GM18526 (cell line): ENCODE measurements at regions not wholly inside any gene's neighbourhood (a gene's known extent, or its start where the extent isn't known, plus 50 kb on each side); places are given as distances from the start of the nearest gene placed in this dataset.

ENCODE experiments used
- POLR2A ChIP-seq: IDR thresholded peaks from 3 replicates; pipeline ENCODE4 v1.6.1; 2011; ENCODE audit not compliant: insufficient read length; ENCODE audit errors: extremely low read depth

- no peak for TF ChIP-seq POLR2A
These were observed 604.4 kb upstream of the NOX3 start for GRCh38 chr6:156060013-156060412.

DNA sequence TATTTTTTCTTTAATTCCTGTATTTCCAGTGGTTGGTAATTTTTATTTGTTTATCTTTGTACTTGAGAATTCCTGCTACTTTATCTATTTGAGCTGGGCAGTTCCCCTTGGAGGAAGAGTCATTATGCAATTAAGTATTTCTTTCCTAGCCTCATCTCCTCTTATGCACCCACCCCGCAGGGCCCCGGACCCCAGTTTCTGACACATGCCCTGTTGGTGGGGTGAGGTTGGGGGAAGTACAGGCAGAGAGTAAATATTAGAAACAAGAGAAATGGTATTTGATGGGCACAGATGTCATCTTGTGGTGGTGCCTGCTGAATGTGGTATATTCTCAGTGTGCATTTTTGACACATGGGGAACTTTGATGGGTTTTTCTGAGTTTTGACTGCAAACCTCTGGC lies 602.7 kb upstream of the NOX3 start:
- TF ChIP-seq POLR2A, result no peak

DNA sequence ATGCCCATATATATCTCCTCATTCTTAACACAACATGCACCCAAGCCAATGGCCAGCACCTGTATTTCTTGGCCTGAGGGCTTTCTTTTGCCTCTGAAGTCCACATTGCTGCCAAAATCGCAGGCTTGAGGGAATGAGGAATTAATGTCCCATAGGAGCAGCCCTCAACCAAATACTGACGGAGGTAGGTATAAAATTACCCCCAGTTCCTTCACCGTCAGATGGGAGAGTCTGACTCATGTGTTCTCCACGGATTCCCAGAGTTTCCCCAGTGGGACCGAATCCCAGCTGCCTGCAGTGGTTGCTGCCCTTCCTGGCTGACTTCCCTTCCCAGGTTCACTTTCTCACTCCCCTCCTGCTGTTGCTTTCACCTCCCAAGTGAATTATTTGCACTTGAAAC lies 602.2 kb upstream of the NOX3 start:
- no peak for TF ChIP-seq POLR2A

GRCh38 chr6:156056085-156056484 lies 600.4 kb upstream of the NOX3 start:
- TF ChIP-seq POLR2A, result no peak

- no peak for TF ChIP-seq POLR2A
These were observed 598.0 kb upstream of the NOX3 start for GRCh38 chr6:156053626-156054025.

DNA sequence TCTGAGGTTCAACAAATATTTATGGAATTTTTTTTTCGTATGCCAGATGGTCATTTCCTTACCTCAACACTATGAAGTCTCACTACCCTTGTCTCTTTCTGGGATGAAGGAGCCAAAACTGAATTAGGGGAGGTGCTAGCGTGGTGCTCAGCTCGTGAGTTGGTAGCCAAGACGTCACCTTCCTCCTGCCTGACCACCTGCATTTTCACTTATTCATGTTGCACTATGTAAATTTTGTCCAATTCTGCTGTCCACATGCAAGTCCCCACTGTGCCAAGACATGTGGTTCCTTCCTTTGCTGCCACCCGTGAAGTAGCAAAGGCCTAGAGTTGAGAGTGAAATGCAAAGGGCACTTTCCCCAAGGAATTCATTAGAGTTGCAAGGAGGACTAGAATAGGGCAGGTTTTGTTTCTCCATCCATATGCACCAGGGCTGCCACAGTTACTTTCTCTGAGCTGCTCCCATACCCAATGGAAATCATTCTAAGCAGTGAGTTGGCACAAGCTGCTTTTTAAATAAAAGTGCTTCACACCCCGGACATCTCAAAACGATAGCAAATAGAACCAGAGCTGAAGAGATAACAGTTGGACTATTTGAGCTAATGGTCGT lies 591.3 kb upstream of the NOX3 start:
- no peak for TF ChIP-seq POLR2A

DNA sequence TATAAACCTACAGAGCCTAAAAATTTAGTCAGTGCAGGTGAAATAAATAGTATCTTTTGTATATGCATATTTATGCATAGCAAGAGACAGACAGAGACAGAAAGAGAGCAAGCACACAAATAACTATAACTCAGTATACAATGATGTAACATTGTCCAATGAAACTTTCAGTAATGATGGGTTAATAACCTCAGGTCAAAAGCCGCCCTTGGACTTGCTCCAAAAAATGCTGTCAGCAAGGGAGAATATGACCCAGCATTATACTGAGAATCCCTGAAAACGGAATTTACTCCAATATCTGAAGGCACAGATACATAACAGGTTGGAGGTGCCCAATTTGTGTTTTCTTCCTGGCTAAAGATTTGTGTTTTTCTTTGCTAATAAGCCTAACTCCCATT lies 590.6 kb upstream of the NOX3 start:
- TF ChIP-seq POLR2A, result no peak

DNA sequence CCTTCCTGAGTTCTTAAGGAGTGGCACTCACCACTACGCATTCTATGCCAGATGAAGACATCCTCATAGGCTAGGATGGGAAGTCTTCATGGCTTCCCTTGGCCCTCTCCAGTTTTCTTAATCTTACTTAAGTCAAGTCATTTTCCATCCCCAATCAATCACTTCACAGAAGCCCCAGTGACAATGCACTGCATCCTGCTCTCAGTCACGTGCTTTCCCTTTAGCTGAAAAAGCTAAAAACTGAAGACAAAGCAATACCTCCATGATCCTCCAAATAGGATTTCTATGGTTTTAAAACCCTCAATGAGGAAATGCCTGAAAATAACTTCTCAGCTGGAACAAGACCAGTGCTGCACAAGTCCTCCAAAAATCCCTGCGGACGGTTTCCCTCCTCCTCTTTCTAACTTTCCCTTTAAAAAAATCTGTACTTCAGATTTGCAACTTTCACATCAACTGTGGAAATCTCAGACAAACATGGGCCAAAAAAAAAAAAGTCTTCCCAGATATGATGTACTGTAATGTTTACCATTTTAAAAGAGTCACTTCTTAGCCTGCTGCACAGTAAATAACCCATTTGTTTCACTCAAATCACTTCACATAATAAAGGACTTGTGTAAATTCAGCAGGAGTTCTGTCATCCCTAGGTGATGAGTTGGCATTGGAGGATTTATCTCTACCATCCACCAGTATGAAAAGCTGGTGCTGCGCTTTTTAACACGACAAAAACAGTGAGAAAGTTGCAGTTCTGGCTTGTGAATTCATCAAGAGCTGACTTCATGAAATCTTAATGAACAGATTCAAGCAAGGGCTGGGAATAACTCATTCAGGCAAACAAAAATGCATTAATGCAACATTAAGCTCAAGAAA lies 590.0 kb upstream of the NOX3 start:
- TF ChIP-seq POLR2A, result no peak

DNA sequence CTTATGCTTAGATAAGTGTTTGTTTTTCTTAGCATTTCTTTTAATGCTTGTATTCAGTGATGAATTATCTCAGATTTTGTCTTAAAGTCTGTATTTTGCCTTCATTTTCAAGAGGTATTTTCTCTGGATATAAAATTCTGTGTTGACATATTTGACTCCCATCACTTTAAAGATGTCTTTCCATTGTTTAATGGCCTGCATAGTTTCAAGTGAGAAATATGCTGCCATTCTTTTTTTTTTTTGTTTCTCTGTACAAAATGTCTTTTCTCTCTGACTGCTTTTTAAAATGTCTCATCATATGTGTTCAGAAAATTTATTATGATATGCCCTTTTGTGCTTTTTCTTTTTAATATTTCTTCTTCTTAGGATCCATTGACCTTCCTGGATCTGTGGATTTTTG lies 578.0 kb upstream of the NOX3 start:
- no peak for TF ChIP-seq POLR2A

- no peak for TF ChIP-seq POLR2A
These were observed 575.9 kb upstream of the NOX3 start for GRCh38 chr6:156031516-156031915.

DNA sequence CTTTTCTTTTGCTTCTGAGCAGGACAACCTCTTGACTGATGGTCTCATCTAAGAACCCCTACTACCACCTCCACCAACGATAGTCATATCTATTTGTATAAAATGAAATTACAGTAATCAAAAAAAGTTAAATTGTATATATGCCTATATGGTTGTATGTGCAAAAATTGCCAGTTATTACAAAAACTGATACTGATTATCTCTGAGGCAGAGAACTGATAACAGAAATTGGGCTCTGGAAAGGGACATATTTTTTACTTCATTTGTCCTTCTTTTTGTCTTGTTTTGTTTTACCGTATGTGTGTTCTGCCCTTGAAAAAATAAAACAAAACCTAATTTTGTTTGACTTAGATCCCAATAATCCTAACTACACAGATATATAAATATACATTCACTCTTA lies 574.4 kb upstream of the NOX3 start:
- no peak for TF ChIP-seq POLR2A

GRCh38 chr6:156029286-156029985 lies 573.8 kb upstream of the NOX3 start:
- TF ChIP-seq POLR2A, result no peak

DNA sequence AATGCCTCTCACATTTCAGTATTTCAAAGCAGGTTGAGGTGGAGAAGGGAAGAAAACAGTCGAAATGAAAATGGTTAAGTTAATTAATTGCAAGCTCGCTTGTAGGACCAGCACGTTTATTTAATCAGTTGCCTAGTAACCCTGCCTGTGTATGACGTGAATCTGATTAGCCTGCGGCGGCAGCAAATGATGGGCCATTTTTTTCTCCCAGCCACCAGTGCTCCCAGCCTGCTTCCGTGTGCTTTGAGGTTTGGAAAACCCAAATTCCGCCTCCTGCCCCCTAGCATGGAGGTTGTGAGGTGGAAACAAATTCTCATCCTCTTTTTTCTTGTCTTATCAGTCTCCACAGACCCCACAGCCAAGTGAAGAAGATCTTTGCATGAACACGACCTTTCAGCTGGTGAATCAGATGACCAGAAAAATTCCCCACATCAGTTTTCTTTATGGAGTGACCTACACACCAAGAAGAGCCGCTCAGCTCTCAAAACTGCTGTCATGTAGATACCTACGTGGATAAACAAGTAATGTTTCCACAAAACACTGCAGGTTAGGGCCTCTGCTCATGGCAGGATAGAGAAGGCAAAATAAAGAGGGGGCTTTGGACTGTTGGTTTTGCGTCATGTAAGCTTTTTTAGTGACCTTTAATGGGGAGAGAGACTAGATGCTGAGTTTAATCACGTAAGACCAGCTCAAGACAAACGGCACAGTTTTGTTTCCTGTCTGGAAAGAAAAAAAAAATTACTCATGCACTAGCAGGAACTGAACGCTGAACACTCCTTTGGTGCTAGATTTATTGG lies 572.9 kb upstream of the NOX3 start:
- TF ChIP-seq POLR2A, result no peak

GRCh38 chr6:156027248-156027626 lies 571.6 kb upstream of the NOX3 start:
- TF ChIP-seq POLR2A, result no peak

DNA sequence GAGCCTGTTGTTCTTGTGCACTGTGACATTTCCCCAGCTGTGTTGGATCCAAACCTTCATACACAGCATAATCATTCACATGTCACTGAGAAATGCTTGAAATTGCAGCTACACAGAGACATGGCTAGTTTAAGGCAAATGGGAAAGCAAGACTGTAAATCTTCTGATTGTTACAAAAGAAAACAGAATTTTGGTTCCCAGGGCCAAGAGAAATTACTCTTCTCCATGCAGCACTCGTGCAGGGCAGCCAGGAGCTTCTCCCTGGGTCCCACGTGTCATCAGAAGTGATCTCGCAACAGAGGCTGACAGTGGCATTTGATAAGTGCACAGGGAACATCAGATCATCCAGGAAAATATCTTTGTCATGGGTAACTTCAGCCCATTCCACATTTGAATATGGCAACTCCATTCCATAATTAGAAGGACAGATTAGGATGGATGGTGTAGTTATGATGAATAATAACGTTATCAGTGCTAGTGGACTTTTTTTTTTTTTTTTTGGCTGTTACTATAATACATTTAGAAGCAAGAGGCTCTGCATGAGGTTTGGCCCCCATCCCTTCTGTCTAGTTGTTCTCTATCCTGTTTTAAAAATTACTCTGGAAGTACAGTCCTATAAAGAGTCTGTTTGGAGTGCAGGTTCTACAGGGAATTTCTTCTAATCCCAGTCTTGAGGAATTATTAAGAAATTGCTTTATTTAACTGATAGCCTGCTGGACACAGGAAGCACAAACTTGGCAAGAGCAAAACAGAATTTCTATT lies 571.0 kb upstream of the NOX3 start:
- no peak for TF ChIP-seq POLR2A

- no peak for TF ChIP-seq POLR2A
These were observed 568.7 kb upstream of the NOX3 start for GRCh38 chr6:156024339-156024738.
